Fibroblast of skin of abdomen (primary cell): ENCODE measurements at regions not wholly inside any gene's neighbourhood (a gene's known extent, or its start where the extent isn't known, plus 50 kb on each side); places are given as distances from the start of the nearest gene placed in this dataset.

Experiments used
- DNase-seq: peaks from one replicate; pipeline ENCODE4 v3.0.0-alpha.2; 2013

GRCh38 chr18:50444539-50444938 is 69.7 kb downstream of the SKA1 start:
- DNase-seq, result no peak

GRCh38 chr18:50446629-50447028 is 71.8 kb downstream of the SKA1 start:
- DNase-seq, result no peak

GRCh38 chr18:50447102-50447741 is 72.4 kb downstream of the SKA1 start:
- DNase-seq, result no peak

GRCh38 chr18:50447952-50448351 is 73.1 kb downstream of the SKA1 start:
- DNase-seq, result no peak

- DNase-seq, result no peak
These were observed 76.4 kb downstream of the SKA1 start for GRCh38 chr18:50451100-50451842.

- DNase-seq, result no peak
These were observed 78.3 kb downstream of the SKA1 start for GRCh38 chr18:50453014-50453680.

- DNase-seq, result no peak
These were observed 78.9 kb downstream of the SKA1 start for GRCh38 chr18:50453732-50454131.

- DNase-seq, result no peak
These were observed 79.6 kb downstream of the SKA1 start for GRCh38 chr18:50454387-50454988.

GRCh38 chr18:50456285-50456684 is 81.4 kb downstream of the SKA1 start:
- DNase-seq, result no peak

GRCh38 chr18:50457639-50458038 is 82.8 kb downstream of the SKA1 start:
- no peak for DNase-seq

- no peak for DNase-seq
These were observed 83.5 kb downstream of the SKA1 start for GRCh38 chr18:50458366-50458765.

GRCh38 chr18:50458796-50459195 is 84.0 kb downstream of the SKA1 start:
- no peak for DNase-seq

GRCh38 chr18:50460062-50460461 is 85.2 kb downstream of the SKA1 start:
- no peak for DNase-seq

- DNase-seq, result no peak
These were observed 85.9 kb downstream of the SKA1 start for GRCh38 chr18:50460716-50461115.

GRCh38 chr18:50461251-50461650 is 86.4 kb downstream of the SKA1 start:
- no peak for DNase-seq

- no peak for DNase-seq
These were observed 90.6 kb downstream of the SKA1 start for GRCh38 chr18:50465211-50466153.

- DNase-seq, result no peak
These were observed 91.8 kb downstream of the SKA1 start for GRCh38 chr18:50466634-50467033.

GRCh38 chr18:50468807-50469206 is 91.1 kb upstream of the MAPK4 start:
- DNase-seq, result no peak

- no peak for DNase-seq
These were observed 90.5 kb upstream of the MAPK4 start for GRCh38 chr18:50469380-50469781.

- DNase-seq, result no peak
These were observed 86.9 kb upstream of the MAPK4 start for GRCh38 chr18:50472941-50473340.

- no peak for DNase-seq
These were observed 86.0 kb upstream of the MAPK4 start for GRCh38 chr18:50473881-50474280.

- no peak for DNase-seq
These were observed 84.2 kb upstream of the MAPK4 start for GRCh38 chr18:50475538-50476193.
